HCT116 (cell line): ENCODE measurements at regions not wholly inside any gene's neighbourhood (a gene's known extent, or its start where the extent isn't known, plus 50 kb on each side); places are given as distances from the start of the nearest gene placed in this dataset.

Experiments used
- ATAC-seq: fragments of 200-7000 bp; cut with Tn5 transposase; 2 replicates; pipeline ENCODE4 v1.9.1; 2020; ENCODE audit warnings: mild to moderate bottlenecking, moderate library complexity
- BruUV-seq: library from RNA; stranded (reverse); fragments of 400-500 nt; replicated peaks from 2 replicates; lab custom pipeline; 2021; lab: Mats Ljungman, UMichigan
- CTCF ChIA-PET: fragments of 300-600 bp; sonication (Branson Sonifier 250); formaldehyde crosslinking; loops from one replicate; lab custom pipeline; 2021; ENCODE audit warnings: antibody characterized with exemption; lab: Charles Lee
- POLR2A ChIA-PET: fragments of 300-600, 350-600 bp; sonication (Branson Sonifier 250); formaldehyde crosslinking; loops from one replicate; lab custom pipeline; 2021; ENCODE audit warnings: antibody characterized with exemption; lab: Charles Lee
- RAD21 ChIA-PET, 2 experiments: fragments of 300-600 bp; sonication (Branson Sonifier 250); formaldehyde crosslinking; loops; one replicate each; lab custom pipeline; 2023; ENCODE audit warnings: low total read pairs in 2 of 2; ENCODE audit not compliant: uncharacterized antibody in 2 of 2, unreplicated experiment in 2 of 2, low non-redundant PET in 1 of 2; lab: Charles Lee
- DNase-seq: peaks from one replicate; pipeline ENCODE4 v3.0.0-alpha.2; 2010; ENCODE audit warnings: low read depth, low spot score
- H2AFZ ChIP-seq: fragments of 200-600 bp; shearing (Covaris generic), sonication (generic); 2 replicates; pipeline ENCODE4 v1.6.1; 2017; ENCODE audit warnings: low read depth, mixed run types, mixed read lengths, antibody characterized with exemption, low read length; ENCODE audit not compliant: poor library complexity, severe bottlenecking
- H3K27ac ChIP-seq: 2 replicates; pipeline ENCODE4 v1.5.1; 2012; ENCODE audit warnings: low read depth, low read length
- H3K27me3 ChIP-seq: fragments of 200-600 bp; sonication (generic); 2 replicates; pipeline ENCODE4 v1.6.1; 2016; ENCODE audit warnings: mixed run types, low read length, mixed read lengths; ENCODE audit not compliant: insufficient read depth
- H3K36me3 ChIP-seq, 2 experiments: fragments of 200-500 bp in 1 of 2; fragments of 200-600 bp in 1 of 2; sonication (Bioruptor generic) in 1 of 2; sonication (generic) in 1 of 2; 2 replicates each; pipeline versions ENCODE4 v1.5.1 to v1.6.1; 2014 to 2016; ENCODE audit warnings: low read length in 2 of 2, inconsistent platforms in 1 of 2, mixed read lengths in 1 of 2, mixed run types in 1 of 2; ENCODE audit not compliant: insufficient read depth in 2 of 2, control insufficient read depth in 1 of 2
- H3K4me1 ChIP-seq, 2 experiments: fragments of 200-600 bp in 1 of 2; sonication (generic) in 1 of 2; 2 replicates each; pipeline versions ENCODE4 v1.5.1 to v1.6.1; 2012 to 2017; ENCODE audit warnings: low read length in 2 of 2, inconsistent platforms in 1 of 2, mild to moderate bottlenecking in 1 of 2, mixed read lengths in 1 of 2, mixed run types in 1 of 2, moderate library complexity in 1 of 2; ENCODE audit not compliant: insufficient read depth in 2 of 2, control insufficient read depth in 1 of 2
- H3K4me2 ChIP-seq: fragments of 200-600 bp; sonication (generic); 2 replicates; pipeline ENCODE4 v1.6.1; 2017; ENCODE audit warnings: mixed run types, low read length, mixed read lengths
- H3K4me3 ChIP-seq, 2 experiments: fragments of 200-600 bp in 1 of 2; sonication (generic) in 1 of 2; replicated peaks in 1 of 2; 2 replicates each; pipeline ENCODE4 v1.5.1; 2011 to 2016; ENCODE audit warnings: low read length in 2 of 2, control low read depth in 1 of 2, low read depth in 1 of 2, mild to moderate bottlenecking in 1 of 2, mixed read lengths in 1 of 2, mixed run types in 1 of 2
- H3K79me2 ChIP-seq: fragments of 200-600 bp; sonication (generic); 2 replicates; pipeline ENCODE4 v1.6.1; 2017; ENCODE audit warnings: mild to moderate bottlenecking, mixed run types, low read length, moderate library complexity, mixed read lengths; ENCODE audit not compliant: insufficient read depth
- H3K9ac ChIP-seq: fragments of 200-600 bp; sonication (generic); 2 replicates; pipeline ENCODE4 v1.6.1; 2016; ENCODE audit warnings: low read length, mixed read lengths
- H3K9me2 ChIP-seq: fragments of 200-600 bp; sonication (generic), shearing (Covaris generic); 2 replicates; pipeline ENCODE4 v1.6.1; 2017; ENCODE audit warnings: mixed run types, mild to moderate bottlenecking, moderate library complexity; ENCODE audit not compliant: insufficient read depth
- H3K9me3 ChIP-seq, 2 experiments: fragments of 200-500 bp in 1 of 2; fragments of 200-600 bp in 1 of 2; sonication (Bioruptor generic) in 1 of 2; sonication (generic) in 1 of 2; 2 replicates each; pipeline ENCODE4 v1.6.1; 2014 to 2017; ENCODE audit warnings: low read length in 2 of 2, mixed read lengths in 2 of 2, inconsistent platforms in 1 of 2, low read depth in 1 of 2, mild to moderate bottlenecking in 1 of 2, mixed run types in 1 of 2, moderate library complexity in 1 of 2; ENCODE audit not compliant: control insufficient read depth in 1 of 2, insufficient read depth in 1 of 2
- H4K20me1 ChIP-seq: fragments of 200-600 bp; sonication (generic), shearing (Covaris generic); 2 replicates; pipeline ENCODE4 v1.6.1; 2017; ENCODE audit warnings: mixed run types, mild to moderate bottlenecking, moderate library complexity; ENCODE audit not compliant: insufficient read depth
- CEBPB ChIP-seq: IDR thresholded peaks from 2 replicates; pipeline ENCODE4 v1.6.1; 2012; ENCODE audit warnings: low read depth
- EZH2 ChIP-seq: fragments of 200-600 bp; sonication (generic); IDR thresholded peaks from 2 replicates; pipeline ENCODE4 v1.6.1; 2017; ENCODE audit warnings: antibody characterized with exemption, mixed run types
- EZH2phosphoT487 ChIP-seq: fragments of 200-600 bp; IDR thresholded peaks from 2 replicates; pipeline ENCODE4 v1.6.1; 2018; ENCODE audit warnings: antibody characterized with exemption, borderline replicate concordance
- FOSL1 ChIP-seq: IDR thresholded peaks from 2 replicates; pipeline ENCODE4 v1.6.1; 2012; ENCODE audit warnings: low read depth
- JUND ChIP-seq: IDR thresholded peaks from 2 replicates; pipeline ENCODE4 v1.6.1; 2012
- POLR2A ChIP-seq: IDR thresholded peaks from 2 replicates; pipeline ENCODE4 v1.7.0; 2011; ENCODE audit warnings: borderline replicate concordance; ENCODE audit not compliant: insufficient read depth, insufficient read length; ENCODE audit errors: extremely low read depth
- POLR2AphosphoS5 ChIP-seq: IDR thresholded peaks from 2 replicates; pipeline ENCODE4 v1.6.1; 2011; ENCODE audit warnings: mild to moderate bottlenecking, low read depth, low read length, moderate library complexity
- TCF7L2 ChIP-seq: IDR thresholded peaks from 2 replicates; pipeline ENCODE4 v1.7.0; 2011; ENCODE audit warnings: borderline replicate concordance, inconsistent platforms; ENCODE audit not compliant: insufficient read depth, insufficient read length; ENCODE audit errors: extremely low read depth
- YY1 ChIP-seq: IDR thresholded peaks from 2 replicates; pipeline ENCODE4 v1.6.1; 2011; ENCODE audit warnings: low read length, low read depth, moderate library complexity, mild to moderate bottlenecking; ENCODE audit not compliant: insufficient replicate concordance; ENCODE audit errors: extremely low read depth
- ZFX ChIP-seq: fragments of 450-650 bp; IDR thresholded peaks from 2 replicates; pipeline ENCODE4 v1.6.1; 2017
- ZNF274 ChIP-seq: fragments of 200-500 bp; sonication (Bioruptor generic); IDR thresholded peaks from 2 replicates; pipeline ENCODE4 v1.6.1; 2014; ENCODE audit warnings: mild to moderate bottlenecking, low read depth, low read length, inconsistent platforms
- intact Hi-C: fragments of 100-400 bp; cut with micrococcal nuclease; formaldehyde crosslinking; loops from 2 replicates; pipeline ENCODE4 v1.10.0; 2022
- TF ChIP-seq, protein P1 (sequence below): IDR thresholded peaks from 2 replicates; pipeline ENCODE4 v1.6.1; 2012; ENCODE audit warnings: low read depth
- TF ChIP-seq, protein P2 (sequence below): IDR thresholded peaks from 2 replicates; pipeline ENCODE4 v1.6.1; 2012

DNA sequence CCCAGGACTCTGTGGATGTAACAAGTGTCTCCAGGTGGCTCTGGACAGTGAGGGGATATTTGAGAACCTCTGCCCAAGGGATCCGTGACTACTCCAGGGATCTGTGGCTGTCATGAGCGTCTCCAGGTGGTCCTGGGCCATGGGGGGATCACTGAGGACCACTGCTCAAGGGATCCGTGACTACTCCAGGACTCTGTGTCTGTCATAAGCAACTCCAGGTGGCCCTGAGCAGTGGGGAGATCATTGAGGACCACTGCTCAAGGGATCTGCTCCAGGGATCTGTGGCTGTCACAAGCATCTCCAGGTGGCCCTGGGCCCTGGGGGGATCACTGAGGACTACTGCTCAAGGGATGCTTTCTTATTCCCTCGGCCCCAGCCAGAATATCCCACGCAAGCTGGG, 133.2 kb upstream of the ADARB2 start:
- BruUV-seq, result no TSS peak
- POLR2A ChIA-PET, result no interaction called here

More for the DNA sequence above, 133.2 kb upstream of the ADARB2 start:
- RAD21 ChIA-PET, result no interaction called here
- Histone ChIP-seq H3K9me2 (no peaks in the 10 kb centered on the region), H2AFZ (no peak overlapping the region), H3K4me3 (no peak overlapping the region), H3K4me1 (no peaks in the 10 kb centered on the region), H3K36me3 (no peaks in the 10 kb centered on the region), H3K9ac (no peak overlapping the region), H3K79me2 (no peaks in the 10 kb centered on the region), H4K20me1 (no peaks in the 10 kb centered on the region), H3K27ac (no peak overlapping the region), H3K4me2 (no peak overlapping the region), H3K27me3 (no peaks in the 10 kb centered on the region), H3K9me3 (peaks cover 0 to 27% of the 10 kb centered on the region in 2 experiments; a peak in 2 of 4 replicates)
- DNase-seq (no peak), ATAC-seq (no peak)
- TF ChIP-seq EZH2 (no peak), CEBPB (no peak), ZNF274 (no peak), FOSL1 (no peak), EZH2phosphoT487 (no peak), YY1 (no peak), POLR2AphosphoS5 (no peak), TCF7L2 (no peak), ZFX (no peak), POLR2A (no peak), JUND (no peak)
- TF ChIP-seq, protein P1, sequence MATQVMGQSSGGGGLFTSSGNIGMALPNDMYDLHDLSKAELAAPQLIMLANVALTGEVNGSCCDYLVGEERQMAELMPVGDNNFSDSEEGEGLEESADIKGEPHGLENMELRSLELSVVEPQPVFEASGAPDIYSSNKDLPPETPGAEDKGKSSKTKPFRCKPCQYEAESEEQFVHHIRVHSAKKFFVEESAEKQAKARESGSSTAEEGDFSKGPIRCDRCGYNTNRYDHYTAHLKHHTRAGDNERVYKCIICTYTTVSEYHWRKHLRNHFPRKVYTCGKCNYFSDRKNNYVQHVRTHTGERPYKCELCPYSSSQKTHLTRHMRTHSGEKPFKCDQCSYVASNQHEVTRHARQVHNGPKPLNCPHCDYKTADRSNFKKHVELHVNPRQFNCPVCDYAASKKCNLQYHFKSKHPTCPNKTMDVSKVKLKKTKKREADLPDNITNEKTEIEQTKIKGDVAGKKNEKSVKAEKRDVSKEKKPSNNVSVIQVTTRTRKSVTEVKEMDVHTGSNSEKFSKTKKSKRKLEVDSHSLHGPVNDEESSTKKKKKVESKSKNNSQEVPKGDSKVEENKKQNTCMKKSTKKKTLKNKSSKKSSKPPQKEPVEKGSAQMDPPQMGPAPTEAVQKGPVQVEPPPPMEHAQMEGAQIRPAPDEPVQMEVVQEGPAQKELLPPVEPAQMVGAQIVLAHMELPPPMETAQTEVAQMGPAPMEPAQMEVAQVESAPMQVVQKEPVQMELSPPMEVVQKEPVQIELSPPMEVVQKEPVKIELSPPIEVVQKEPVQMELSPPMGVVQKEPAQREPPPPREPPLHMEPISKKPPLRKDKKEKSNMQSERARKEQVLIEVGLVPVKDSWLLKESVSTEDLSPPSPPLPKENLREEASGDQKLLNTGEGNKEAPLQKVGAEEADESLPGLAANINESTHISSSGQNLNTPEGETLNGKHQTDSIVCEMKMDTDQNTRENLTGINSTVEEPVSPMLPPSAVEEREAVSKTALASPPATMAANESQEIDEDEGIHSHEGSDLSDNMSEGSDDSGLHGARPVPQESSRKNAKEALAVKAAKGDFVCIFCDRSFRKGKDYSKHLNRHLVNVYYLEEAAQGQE, result no peak
- TF ChIP-seq, protein P2, sequence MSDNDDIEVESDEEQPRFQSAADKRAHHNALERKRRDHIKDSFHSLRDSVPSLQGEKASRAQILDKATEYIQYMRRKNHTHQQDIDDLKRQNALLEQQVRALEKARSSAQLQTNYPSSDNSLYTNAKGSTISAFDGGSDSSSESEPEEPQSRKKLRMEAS, result no peak
- CTCF ChIA-PET, result no interaction called here
- intact Hi-C loops, result no loop called here
